Caco-2 (cell line): ENCODE measurements at regions not wholly inside any gene's neighbourhood (a gene's known extent, or its start where the extent isn't known, plus 50 kb on each side); places are given as distances from the start of the nearest gene placed in this dataset.

ENCODE experiments used
- BruUV-seq: library from RNA; stranded (reverse); fragments of 400-500 nt; replicated peaks from 2 replicates; lab custom pipeline; 2021; lab: Mats Ljungman, UMichigan
- CTCF ChIA-PET: fragments of 300-600 bp; sonication (Branson Sonifier 250); formaldehyde crosslinking; loops from one replicate; lab custom pipeline; 2022; ENCODE audit warnings: antibody characterized with exemption; lab: Charles Lee
- POLR2A ChIA-PET: fragments of 300-600 bp; sonication (Branson Sonifier 250); formaldehyde crosslinking; loops from one replicate; lab custom pipeline; 2022; ENCODE audit warnings: antibody characterized with exemption; lab: Charles Lee
- DNase-seq, 2 experiments: peaks; one replicate each; pipeline versions ENCODE4 v3.0.0 to v3.0.0-alpha.2; 2020 to 2022
- H3K27me3 ChIP-seq: replicated peaks from 2 replicates; pipeline ENCODE4 v1.6.0; 2011; ENCODE audit warnings: low read length; ENCODE audit not compliant: control insufficient read depth, insufficient read depth
- H3K36me3 ChIP-seq: 2 replicates; pipeline ENCODE4 v1.5.1; 2011; ENCODE audit warnings: low read length; ENCODE audit not compliant: control insufficient read depth, insufficient read depth
- H3K4me1 ChIP-seq: fragments of 250-450 bp; sonication (Bioruptor Pico); 2 replicates; pipeline ENCODE4 v1.5.1; 2020; ENCODE audit warnings: mild to moderate bottlenecking
- H3K4me3 ChIP-seq: 2 replicates; pipeline ENCODE4 v1.5.1; 2011; ENCODE audit warnings: low read depth, mild to moderate bottlenecking, control low read depth, low read length
- H3K9me3 ChIP-seq: fragments of 250-450 bp; sonication (Bioruptor Pico); 2 replicates; pipeline ENCODE4 v1.5.1; 2020; ENCODE audit warnings: mild to moderate bottlenecking, moderate library complexity
- H3K27ac Mint-ChIP-seq: one replicate; pipeline ENCODE4 v1.8.0; 2022; ENCODE audit warnings: mixed read lengths; ENCODE audit not compliant: unreplicated experiment
- H3K27me3 Mint-ChIP-seq: one replicate; pipeline ENCODE4 v1.8.0; 2022; ENCODE audit warnings: mixed read lengths; ENCODE audit not compliant: insufficient read depth, unreplicated experiment
- H3K36me3 Mint-ChIP-seq: one replicate; pipeline ENCODE4 v1.8.0; 2022; ENCODE audit warnings: mild to moderate bottlenecking, mixed read lengths; ENCODE audit not compliant: insufficient read depth, unreplicated experiment
- H3K4me1 Mint-ChIP-seq: one replicate; pipeline ENCODE4 v1.8.0; 2022; ENCODE audit warnings: low read depth, mixed read lengths; ENCODE audit not compliant: unreplicated experiment
- H3K4me3 Mint-ChIP-seq: one replicate; pipeline ENCODE4 v1.8.0; 2022; ENCODE audit warnings: mild to moderate bottlenecking, moderate library complexity, mixed read lengths; ENCODE audit not compliant: unreplicated experiment
- H3K9me3 Mint-ChIP-seq: one replicate; pipeline ENCODE4 v1.8.0; 2022; ENCODE audit warnings: mixed read lengths; ENCODE audit not compliant: unreplicated experiment
- intact Hi-C: fragments of 100-400 bp; cut with micrococcal nuclease; formaldehyde crosslinking; loops from one replicate; pipeline ENCODE4 v1.10.0; 2022; ENCODE audit not compliant: unreplicated experiment
- TF ChIP-seq, protein P1 (sequence below), 2 experiments: fragments of 200-600 bp in 1 of 2; IDR thresholded peaks; 1 replicate in 1 of 2; 2 replicates in 1 of 2; pipeline versions ENCODE4 v1.5.1 to v1.8.0; 2011 to 2022; ENCODE audit warnings: antibody characterized with exemption in 1 of 2, control low read depth in 1 of 2, inconsistent platforms in 1 of 2, low read depth in 1 of 2, low read length in 1 of 2, mild to moderate bottlenecking in 1 of 2, moderate library complexity in 1 of 2; ENCODE audit not compliant: insufficient read depth in 1 of 2, severe bottlenecking in 1 of 2, unreplicated experiment in 1 of 2

DNA sequence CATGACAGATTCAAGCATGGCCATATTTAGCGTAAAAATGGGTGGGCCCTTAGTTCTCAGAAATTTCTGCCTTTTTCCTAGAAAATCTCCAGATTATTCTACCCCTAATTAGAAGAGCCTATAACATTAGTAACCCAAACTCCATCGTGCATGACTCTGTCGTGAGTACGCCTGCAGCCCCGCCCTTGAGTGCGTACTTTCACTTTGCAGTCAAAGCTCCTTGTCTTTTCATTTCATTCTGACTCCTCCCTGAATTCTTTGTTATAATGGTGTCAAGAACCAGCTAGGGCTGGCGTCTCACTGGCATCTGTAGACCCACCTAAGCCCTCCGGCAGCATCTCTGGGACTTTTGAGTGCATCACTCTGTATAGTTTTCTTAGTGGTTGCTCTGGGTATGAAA lies 61.7 kb upstream of the NOX3 start:
- Mint-ChIP-seq H3K4me1 (peaks cover 5% of the 10 kb centered on the region), H3K9me3 (peaks cover 13% of the 10 kb centered on the region), H3K27ac (no peak overlapping the region), H3K27me3 (no peaks in the 10 kb centered on the region), H3K36me3 (peaks cover 5% of the 10 kb centered on the region), H3K4me3 (no peak overlapping the region)
- BruUV-seq: no TSS peak
- Histone ChIP-seq H3K9me3 (no peaks in the 10 kb centered on the region), H3K27me3 (no peaks in the 10 kb centered on the region), H3K36me3 (no peaks in the 10 kb centered on the region), H3K4me3 (no peak overlapping the region), H3K4me1 (no peaks in the 10 kb centered on the region)
- intact Hi-C loops: no loop called here
- ChIA-PET POLR2A (no interaction called here), CTCF (no interaction called here)
- TF ChIP-seq, protein P1, sequence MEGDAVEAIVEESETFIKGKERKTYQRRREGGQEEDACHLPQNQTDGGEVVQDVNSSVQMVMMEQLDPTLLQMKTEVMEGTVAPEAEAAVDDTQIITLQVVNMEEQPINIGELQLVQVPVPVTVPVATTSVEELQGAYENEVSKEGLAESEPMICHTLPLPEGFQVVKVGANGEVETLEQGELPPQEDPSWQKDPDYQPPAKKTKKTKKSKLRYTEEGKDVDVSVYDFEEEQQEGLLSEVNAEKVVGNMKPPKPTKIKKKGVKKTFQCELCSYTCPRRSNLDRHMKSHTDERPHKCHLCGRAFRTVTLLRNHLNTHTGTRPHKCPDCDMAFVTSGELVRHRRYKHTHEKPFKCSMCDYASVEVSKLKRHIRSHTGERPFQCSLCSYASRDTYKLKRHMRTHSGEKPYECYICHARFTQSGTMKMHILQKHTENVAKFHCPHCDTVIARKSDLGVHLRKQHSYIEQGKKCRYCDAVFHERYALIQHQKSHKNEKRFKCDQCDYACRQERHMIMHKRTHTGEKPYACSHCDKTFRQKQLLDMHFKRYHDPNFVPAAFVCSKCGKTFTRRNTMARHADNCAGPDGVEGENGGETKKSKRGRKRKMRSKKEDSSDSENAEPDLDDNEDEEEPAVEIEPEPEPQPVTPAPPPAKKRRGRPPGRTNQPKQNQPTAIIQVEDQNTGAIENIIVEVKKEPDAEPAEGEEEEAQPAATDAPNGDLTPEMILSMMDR (IDR thresholded peaks at IDR 0.05; ENCODE audit: insufficient read depth in 1 of 2, low read depth in 1 of 2, low read length in 1 of 2, severe bottlenecking in 1 of 2, unreplicated experiment in 1 of 2): no peak
- no peak for DNase-seq

DNA sequence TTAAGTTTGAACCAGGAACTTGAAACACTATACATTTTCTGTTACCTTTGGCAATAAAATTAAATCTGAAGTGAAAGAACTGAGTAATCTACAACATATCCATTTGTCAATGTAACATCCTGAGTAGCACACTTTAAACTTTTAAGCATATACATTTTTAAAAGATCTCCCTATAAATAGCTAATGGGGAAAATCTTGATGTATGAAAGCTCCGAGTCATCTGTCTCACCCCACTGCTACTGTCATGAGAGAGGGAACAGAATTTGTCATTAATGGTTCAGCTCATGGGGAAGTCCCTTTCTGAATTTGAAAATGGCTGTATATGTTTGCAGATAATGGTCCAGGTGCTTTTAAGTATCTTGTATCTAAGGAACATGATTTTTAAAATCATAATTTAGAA lies 55.2 kb upstream of the NOX3 start:
- Mint-ChIP-seq H3K9me3 (peaks cover 1% of the 10 kb centered on the region), H3K4me1 (no peaks in the 10 kb centered on the region), H3K36me3 (no peaks in the 10 kb centered on the region), H3K27me3 (no peaks in the 10 kb centered on the region), H3K4me3 (no peak overlapping the region), H3K27ac (no peak overlapping the region)
- CTCF ChIA-PET: no interaction called here
- intact Hi-C loops: no loop called here
- POLR2A ChIA-PET: no interaction called here
- H3K9me3 ChIP-seq: no peaks in the 10 kb centered on the region
- no peaks in the 10 kb centered on the region for H3K27me3 ChIP-seq
- no peak overlapping the region for H3K4me3 ChIP-seq
- no peak for DNase-seq
- BruUV-seq: no TSS peak
- TF ChIP-seq, protein P1 (IDR thresholded peaks at IDR 0.05; ENCODE audit: insufficient read depth in 1 of 2, low read depth in 1 of 2, low read length in 1 of 2, severe bottlenecking in 1 of 2, unreplicated experiment in 1 of 2): no peak
- no peaks in the 10 kb centered on the region for H3K36me3 ChIP-seq
- H3K4me1 ChIP-seq: no peaks in the 10 kb centered on the region

DNA sequence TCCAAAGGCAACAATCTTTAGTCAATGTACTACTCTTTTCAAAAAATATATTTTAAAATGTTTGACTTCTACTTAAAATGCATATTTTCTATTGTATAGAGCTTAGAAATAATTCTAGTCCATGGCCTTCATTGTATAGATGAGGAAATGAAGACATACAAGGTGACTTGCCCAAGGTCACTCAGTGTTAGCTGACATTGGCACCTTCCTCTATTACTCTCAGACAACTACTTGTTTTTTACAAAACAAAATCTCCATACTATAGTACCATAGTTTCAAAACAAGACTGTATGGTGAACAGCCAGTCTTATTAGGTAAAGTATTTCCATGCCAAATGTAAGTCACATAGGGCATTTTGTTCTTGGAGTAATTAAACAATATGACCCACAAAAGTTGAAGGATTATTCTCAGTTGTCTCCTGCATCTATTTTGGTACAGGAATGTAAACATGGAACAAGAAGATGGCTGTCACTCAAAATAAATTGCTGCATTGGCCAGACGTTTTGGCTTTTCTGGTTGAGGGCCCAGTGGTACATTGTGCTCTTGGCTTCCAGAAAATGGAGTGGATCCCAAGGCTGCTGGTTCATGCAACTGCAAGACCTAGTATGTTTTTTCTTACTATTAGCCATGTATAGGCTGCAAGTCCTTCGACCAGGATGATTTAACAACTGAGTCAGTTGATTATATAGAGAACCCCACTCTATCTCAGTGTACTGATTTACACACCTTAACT lies 54.3 kb upstream of the NOX3 start:
- Mint-ChIP-seq H3K9me3 (no peaks in the 10 kb centered on the region), H3K27me3 (no peaks in the 10 kb centered on the region), H3K4me1 (no peaks in the 10 kb centered on the region), H3K36me3 (no peaks in the 10 kb centered on the region), H3K4me3 (no peak overlapping the region), H3K27ac (no peak overlapping the region)
- Histone ChIP-seq H3K27me3 (no peaks in the 10 kb centered on the region), H3K4me3 (no peak overlapping the region), H3K36me3 (no peaks in the 10 kb centered on the region), H3K4me1 (no peaks in the 10 kb centered on the region), H3K9me3 (no peaks in the 10 kb centered on the region)
- TF ChIP-seq, protein P1 (IDR thresholded peaks at IDR 0.05; ENCODE audit: insufficient read depth in 1 of 2, low read depth in 1 of 2, low read length in 1 of 2, severe bottlenecking in 1 of 2, unreplicated experiment in 1 of 2): no peak
- ChIA-PET CTCF (no interaction called here), POLR2A (no interaction called here)
- no TSS peak for BruUV-seq
- no peak for DNase-seq
- intact Hi-C loops: no loop called here
